Mesendoderm (in vitro differentiated cells): ENCODE measurements at regions not wholly inside any gene's neighbourhood (a gene's known extent, or its start where the extent isn't known, plus 50 kb on each side); places are given as distances from the start of the nearest gene placed in this dataset.
"Not testable (repeated sequence)": the region's sequence is repeated elsewhere in the genome, so short reads cannot be mapped to it uniquely, and the experiment has no call there.

ENCODE experiments used
- DNase-seq: peaks from one replicate; pipeline ENCODE4 v3.0.0; 2013
- H2AK5ac ChIP-seq: 2 replicates; pipeline ENCODE4 v1.6.1; 2013; ENCODE audit warnings: low read length, inconsistent platforms
- H2BK120ac ChIP-seq: 2 replicates; pipeline ENCODE4 v1.6.1; 2013; ENCODE audit warnings: low read depth, mild to moderate bottlenecking, low read length, moderate library complexity, mixed read lengths
- H2BK15ac ChIP-seq: replicated peaks from 2 replicates; pipeline ENCODE4 v1.6.1; 2013; ENCODE audit warnings: low read depth, mild to moderate bottlenecking, moderate library complexity
- H2BK5ac ChIP-seq: 2 replicates; pipeline ENCODE4 v1.6.1; 2013; ENCODE audit warnings: low read length, inconsistent platforms
- H3K18ac ChIP-seq: 2 replicates; pipeline ENCODE4 v1.6.1; 2013; ENCODE audit warnings: mild to moderate bottlenecking, low read length, mixed read lengths
- H3K23ac ChIP-seq: one replicate; pipeline ENCODE4 v1.6.1; 2013; ENCODE audit warnings: low read length
- H3K27ac ChIP-seq: 2 replicates; pipeline ENCODE4 v1.5.1; 2013; ENCODE audit warnings: low read depth, mild to moderate bottlenecking, inconsistent platforms, low read length, moderate library complexity
- H3K27me3 ChIP-seq: 2 replicates; pipeline ENCODE4 v1.6.1; 2013; ENCODE audit warnings: low read length, control low read depth, mild to moderate bottlenecking, inconsistent platforms; ENCODE audit not compliant: insufficient read depth, poor library complexity
- H3K36me3 ChIP-seq: 2 replicates; pipeline ENCODE4 v1.6.1; 2013; ENCODE audit warnings: low read length, inconsistent platforms; ENCODE audit not compliant: control insufficient read depth, insufficient read depth
- H3K4ac ChIP-seq: one replicate; pipeline ENCODE4 v1.6.1; 2013; ENCODE audit warnings: low read depth, mild to moderate bottlenecking, low read length, moderate library complexity
- H3K4me1 ChIP-seq: 2 replicates; pipeline ENCODE4 v1.6.1; 2013; ENCODE audit warnings: low read depth, low read length, inconsistent platforms; ENCODE audit not compliant: control insufficient read depth
- H3K4me2 ChIP-seq: 2 replicates; pipeline ENCODE4 v1.6.1; 2013; ENCODE audit warnings: low read length
- H3K4me3 ChIP-seq: 2 replicates; pipeline ENCODE4 v1.5.1; 2013; ENCODE audit warnings: mild to moderate bottlenecking, low read length
- H3K56ac ChIP-seq: one replicate; pipeline ENCODE4 v1.6.1; 2013; ENCODE audit warnings: low read length
- H3K79me1 ChIP-seq: 2 replicates; pipeline ENCODE4 v1.6.1; 2013; ENCODE audit warnings: low read length, inconsistent platforms
- H3K79me2 ChIP-seq: 2 replicates; pipeline ENCODE4 v1.6.1; 2013; ENCODE audit warnings: mild to moderate bottlenecking, low read length; ENCODE audit not compliant: control insufficient read depth, insufficient read depth
- H3K9ac ChIP-seq: 2 replicates; pipeline ENCODE4 v1.6.1; 2013; ENCODE audit warnings: low read length, inconsistent platforms
- H4K5ac ChIP-seq: one replicate; pipeline ENCODE4 v1.6.1; 2013; ENCODE audit warnings: low read length
- H4K8ac ChIP-seq: one replicate; pipeline ENCODE4 v1.6.1; 2013; ENCODE audit warnings: low read depth, mild to moderate bottlenecking, control low read depth, low read length, moderate library complexity
- WGBS: extraction: QIAGEN DNeasy Blood & Tissue Kit; methylation state at CpG from one replicate; pipeline ENCODE4 v1.1.7; 2013; ENCODE audit warnings: low lambda C conversion rate, missing lambda C conversion rate; ENCODE audit not compliant: insufficient coverage; ENCODE audit errors: extremely low coverage; 5-methylcytosine and 5-hydroxymethylcytosine counted together

GRCh38 chr9:102362470-102363132 is 624.2 kb upstream of the GRIN3A start:
- H4K8ac ChIP-seq: no peak overlapping the region
- no peaks in the 10 kb centered on the region for H3K27me3 ChIP-seq
- H3K4me3 ChIP-seq: no peak overlapping the region
- H3K4me1 ChIP-seq: no peaks in the 10 kb centered on the region
- no peak overlapping the region for H3K4ac ChIP-seq
- H3K36me3 ChIP-seq: no peaks in the 10 kb centered on the region
- WGBS: no CpG with 5 or more reads among the region's 6 CpGs
- H4K5ac ChIP-seq: no peak overlapping the region
- no peak overlapping the region for H3K9ac ChIP-seq
- H2BK15ac ChIP-seq: no peak overlapping the region
- H3K18ac ChIP-seq: no peak overlapping the region
- no peaks in the 10 kb centered on the region for H3K79me2 ChIP-seq
- H3K27ac ChIP-seq: no peak overlapping the region
- H3K79me1 ChIP-seq: no peaks in the 10 kb centered on the region
- H2AK5ac ChIP-seq: no peak overlapping the region
- H2BK120ac ChIP-seq: no peak overlapping the region
- H3K4me2 ChIP-seq: no peak overlapping the region
- DNase-seq: peak; percentile 1
- no peak overlapping the region for H3K23ac ChIP-seq
- H3K56ac ChIP-seq: no peak overlapping the region
- no peak overlapping the region for H2BK5ac ChIP-seq

- no peak overlapping the region for H3K4me3 ChIP-seq
- no peaks in the 10 kb centered on the region for H3K79me1 ChIP-seq
- H3K23ac ChIP-seq: no peak overlapping the region
- H2BK5ac ChIP-seq: no peak overlapping the region
- H3K56ac ChIP-seq: no peak overlapping the region
- no peak overlapping the region for H4K5ac ChIP-seq
- no peaks in the 10 kb centered on the region for H3K27me3 ChIP-seq
- no peak overlapping the region for H4K8ac ChIP-seq
- no peak overlapping the region for H2AK5ac ChIP-seq
- H3K27ac ChIP-seq: no peak overlapping the region
- no peak for DNase-seq
- no peak overlapping the region for H3K9ac ChIP-seq
- H3K18ac ChIP-seq: no peak overlapping the region
- H3K79me2 ChIP-seq: no peaks in the 10 kb centered on the region
- H3K4me1 ChIP-seq: no peaks in the 10 kb centered on the region
- no peaks in the 10 kb centered on the region for H3K36me3 ChIP-seq
- no CpG with 5 or more reads among the region's 1 CpG for WGBS
- H2BK120ac ChIP-seq: no peak overlapping the region
- no peak overlapping the region for H3K4me2 ChIP-seq
- H3K4ac ChIP-seq: no peak overlapping the region
- no peak overlapping the region for H2BK15ac ChIP-seq
Observed at GRCh38 chr9:102360846-102361245, 622.4 kb upstream of the GRIN3A start.

GRCh38 chr9:102355982-102356381 is 617.5 kb upstream of the GRIN3A start:
- no CpG with 5 or more reads among the region's 5 CpGs for WGBS

GRCh38 chr9:102354041-102354440 is 615.6 kb upstream of the GRIN3A start:
- no peak overlapping the region for H3K56ac ChIP-seq
- no peak overlapping the region for H3K23ac ChIP-seq
- H3K79me1 ChIP-seq: no peaks in the 10 kb centered on the region
- no peak overlapping the region for H2BK5ac ChIP-seq
- H3K27ac ChIP-seq: no peak overlapping the region
- no peaks in the 10 kb centered on the region for H3K4me1 ChIP-seq
- no peak overlapping the region for H4K8ac ChIP-seq
- H4K5ac ChIP-seq: no peak overlapping the region
- H3K79me2 ChIP-seq: no peaks in the 10 kb centered on the region
- H3K4ac ChIP-seq: no peak overlapping the region
- H3K18ac ChIP-seq: no peak overlapping the region
- H2AK5ac ChIP-seq: no peak overlapping the region
- H2BK15ac ChIP-seq: no peak overlapping the region
- no peaks in the 10 kb centered on the region for H3K27me3 ChIP-seq
- no peak overlapping the region for H3K4me3 ChIP-seq
- no peak overlapping the region for H2BK120ac ChIP-seq
- DNase-seq: no peak
- no CpG with 5 or more reads among the region's 1 CpG for WGBS
- no peaks in the 10 kb centered on the region for H3K36me3 ChIP-seq
- H3K4me2 ChIP-seq: no peak overlapping the region
- H3K9ac ChIP-seq: no peak overlapping the region

More at GRCh38 chr9:102355982-102356381, 617.5 kb upstream of the GRIN3A start:
- H2AK5ac ChIP-seq: no peak overlapping the region
- H2BK120ac ChIP-seq: no peak overlapping the region
- H3K4me2 ChIP-seq: no peak overlapping the region
- H3K23ac ChIP-seq: no peak overlapping the region
- no peak overlapping the region for H2BK5ac ChIP-seq
- H4K8ac ChIP-seq: no peak overlapping the region
- H3K27ac ChIP-seq: no peak overlapping the region
- no peak overlapping the region for H3K18ac ChIP-seq
- no peaks in the 10 kb centered on the region for H3K36me3 ChIP-seq
- no peak overlapping the region for H3K56ac ChIP-seq
- no peak overlapping the region for H3K9ac ChIP-seq
- H3K4me3 ChIP-seq: no peak overlapping the region
- no peaks in the 10 kb centered on the region for H3K79me2 ChIP-seq
- no peaks in the 10 kb centered on the region for H3K4me1 ChIP-seq
- no peaks in the 10 kb centered on the region for H3K27me3 ChIP-seq
- no peak overlapping the region for H4K5ac ChIP-seq
- H3K79me1 ChIP-seq: no peaks in the 10 kb centered on the region
- peak; percentile 35 for DNase-seq
- H3K4ac ChIP-seq: no peak overlapping the region
- H2BK15ac ChIP-seq: no peak overlapping the region

- not testable (repeated sequence) for DNase-seq, H3K18ac ChIP-seq, H3K9ac ChIP-seq, H3K23ac ChIP-seq, H4K5ac ChIP-seq, H3K36me3 ChIP-seq, H3K4ac ChIP-seq, H3K27me3 ChIP-seq, H3K56ac ChIP-seq, H3K27ac ChIP-seq, H4K8ac ChIP-seq, H2BK15ac ChIP-seq, H3K4me1 ChIP-seq, H2BK120ac ChIP-seq, H3K79me1 ChIP-seq, H3K4me3 ChIP-seq, H3K4me2 ChIP-seq, H2BK5ac ChIP-seq, H3K79me2 ChIP-seq, H2AK5ac ChIP-seq
- WGBS: no CpG with 5 or more reads among the region's 6 CpGs
Observed at GRCh38 chr9:102337471-102337870, 599.0 kb upstream of the GRIN3A start.

GRCh38 chr9:102309379-102309778 is 570.9 kb upstream of the GRIN3A start:
- H3K23ac ChIP-seq: no peak overlapping the region
- H2BK120ac ChIP-seq: no peak overlapping the region
- H3K56ac ChIP-seq: no peak overlapping the region
- H3K4me1 ChIP-seq: no peaks in the 10 kb centered on the region
- no peaks in the 10 kb centered on the region for H3K79me2 ChIP-seq
- no peak overlapping the region for H2AK5ac ChIP-seq
- H3K4me2 ChIP-seq: no peak overlapping the region
- no peak overlapping the region for H3K9ac ChIP-seq
- WGBS: no CpG with 5 or more reads among the region's 1 CpG
- no peak overlapping the region for H3K18ac ChIP-seq
- no peak overlapping the region for H3K4ac ChIP-seq
- H3K4me3 ChIP-seq: no peak overlapping the region
- H3K27ac ChIP-seq: no peak overlapping the region
- no peak overlapping the region for H2BK5ac ChIP-seq
- H4K8ac ChIP-seq: no peak overlapping the region
- no peaks in the 10 kb centered on the region for H3K27me3 ChIP-seq
- DNase-seq: peak; percentile 3
- no peak overlapping the region for H2BK15ac ChIP-seq
- no peaks in the 10 kb centered on the region for H3K36me3 ChIP-seq
- H3K79me1 ChIP-seq: no peaks in the 10 kb centered on the region
- H4K5ac ChIP-seq: no peak overlapping the region
